GM19035 (cell line): ENCODE measurements at regions not wholly inside any gene's neighbourhood (a gene's known extent, or its start where the extent isn't known, plus 50 kb on each side); places are given as distances from the start of the nearest gene placed in this dataset.

Experiments used
- ATAC-seq: cut with Tn5 transposase; IDR thresholded peaks from one replicate; pipeline ENCODE4 v1.9.1; 2021; ENCODE audit not compliant: unreplicated experiment

GRCh38 chr15:55031727-55032126 is 165.0 kb downstream of the RSL24D1 start:
- no peak for ATAC-seq

- ATAC-seq, result no peak
Measured at GRCh38 chr15:55026381-55026780, 170.4 kb downstream of the RSL24D1 start.

- ATAC-seq, result no peak
Measured at GRCh38 chr15:55017635-55018034, 179.1 kb downstream of the RSL24D1 start.

- ATAC-seq, result no peak
Measured at GRCh38 chr15:55016225-55016624, 180.5 kb downstream of the RSL24D1 start.

GRCh38 chr15:55015093-55015445 is 181.7 kb downstream of the RSL24D1 start:
- ATAC-seq, result no peak

- no peak for ATAC-seq
Measured at GRCh38 chr15:55014391-55015092, 182.2 kb downstream of the RSL24D1 start.

GRCh38 chr15:55008421-55008820 is 188.3 kb downstream of the RSL24D1 start:
- ATAC-seq, result no peak

- no peak for ATAC-seq
Measured at GRCh38 chr15:55007561-55007960, 189.2 kb downstream of the RSL24D1 start.

- ATAC-seq, result no peak
Measured at GRCh38 chr15:55005679-55006078, 191.1 kb downstream of the RSL24D1 start.

GRCh38 chr15:55003965-55004873 is 192.5 kb downstream of the RSL24D1 start:
- no peak for ATAC-seq

GRCh38 chr15:54998661-54999060 is 198.1 kb downstream of the RSL24D1 start:
- ATAC-seq, result no peak

GRCh38 chr15:54990793-54991192 is 205.9 kb downstream of the RSL24D1 start:
- ATAC-seq, result no peak

- ATAC-seq, result no peak
Measured at GRCh38 chr15:54987881-54988280, 208.9 kb downstream of the RSL24D1 start.

- ATAC-seq, result no peak
Measured at GRCh38 chr15:54979964-54980363, 216.8 kb downstream of the RSL24D1 start.

- no peak for ATAC-seq
Measured at GRCh38 chr15:54962637-54963036, 234.1 kb downstream of the RSL24D1 start.

- no peak for ATAC-seq
Measured at GRCh38 chr15:54960266-54960665, 236.5 kb downstream of the RSL24D1 start.

- no peak for ATAC-seq
Measured at GRCh38 chr15:54941417-54941816, 255.3 kb downstream of the RSL24D1 start.

GRCh38 chr15:54917312-54917711 is 279.4 kb downstream of the RSL24D1 start:
- ATAC-seq, result no peak

- no peak for ATAC-seq
Measured at GRCh38 chr15:54915380-54915779, 281.4 kb downstream of the RSL24D1 start.

- ATAC-seq, result no peak
Measured at GRCh38 chr15:54884312-54884711, 312.4 kb downstream of the RSL24D1 start.

- ATAC-seq, result no peak
Measured at GRCh38 chr15:54859982-54860381, 336.8 kb downstream of the RSL24D1 start.

GRCh38 chr15:54854667-54855066 is 342.1 kb downstream of the RSL24D1 start:
- no peak for ATAC-seq
